NCI-H460 (cell line): ENCODE measurements at regions not wholly inside any gene's neighbourhood (a gene's known extent, or its start where the extent isn't known, plus 50 kb on each side); places are given as distances from the start of the nearest gene placed in this dataset.
"Not testable (repeated sequence)": the region's sequence is repeated elsewhere in the genome, so short reads cannot be mapped to it uniquely, and the experiment has no call there.

Source experiments
- DNase-seq: peaks from one replicate; pipeline ENCODE4 v3.0.0-alpha.2; 2016; ENCODE audit warnings: low read depth; ENCODE audit errors: extremely low read depth

DNA sequence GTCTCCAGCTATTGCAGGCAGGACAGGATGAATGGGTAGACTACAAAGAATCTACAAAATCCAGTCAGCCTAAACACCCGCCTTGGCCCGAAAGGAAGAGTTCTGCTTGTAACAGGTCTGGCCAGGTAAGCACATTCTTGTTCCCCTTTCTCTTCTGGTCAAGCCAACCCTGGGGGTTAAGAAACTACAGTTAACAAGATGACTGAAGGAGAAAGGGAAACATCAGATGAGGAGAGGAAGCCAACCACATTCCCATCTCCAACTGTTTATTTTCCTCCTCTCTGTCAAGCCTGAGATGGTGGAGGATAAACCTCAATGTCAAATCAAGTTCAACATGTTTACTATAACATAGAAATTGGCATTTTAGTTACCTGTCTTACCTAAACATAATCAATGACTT, 198.9 kb downstream of the IPMK start:
- DNase-seq = no peak

DNA sequence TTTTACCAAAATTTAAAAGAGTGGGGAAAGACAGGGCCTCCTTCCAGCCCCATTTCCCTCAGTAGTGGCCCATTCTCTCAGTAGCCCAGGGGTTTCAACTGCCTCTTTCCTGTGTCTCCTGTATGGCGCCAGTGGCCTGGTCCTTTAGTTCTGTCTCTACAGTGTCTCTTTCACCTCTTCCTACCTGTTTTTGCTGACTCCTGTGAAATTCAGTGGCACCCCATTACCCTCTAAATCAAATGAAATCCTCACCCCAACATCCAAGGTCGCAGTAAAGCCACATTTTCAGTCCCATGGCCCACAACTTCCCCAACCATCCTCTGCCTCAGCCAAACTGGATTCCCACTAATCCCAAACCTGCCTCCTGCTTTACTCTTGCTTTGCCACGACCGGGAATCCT, 200.7 kb downstream of the IPMK start:
- no peak for DNase-seq

DNA sequence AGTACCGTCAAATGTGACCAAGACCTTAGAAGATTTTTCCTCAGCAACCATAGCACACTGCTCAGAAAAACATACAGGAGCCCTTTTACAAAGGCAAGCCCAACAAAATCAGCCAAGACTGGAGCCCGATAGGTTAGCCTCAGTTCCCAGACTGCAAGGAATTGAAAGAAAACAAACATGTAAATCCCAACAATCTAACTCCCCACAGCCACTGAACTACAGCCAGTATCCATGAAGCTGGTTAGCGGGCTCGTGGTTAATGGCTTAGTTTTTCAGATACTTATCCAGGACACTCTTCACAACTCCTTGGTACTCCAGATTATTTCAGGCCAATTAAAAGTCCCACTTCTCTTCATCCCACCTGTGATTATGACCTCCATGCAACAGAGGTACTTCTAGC, 201.6 kb downstream of the IPMK start:
- no peak for DNase-seq

DNA sequence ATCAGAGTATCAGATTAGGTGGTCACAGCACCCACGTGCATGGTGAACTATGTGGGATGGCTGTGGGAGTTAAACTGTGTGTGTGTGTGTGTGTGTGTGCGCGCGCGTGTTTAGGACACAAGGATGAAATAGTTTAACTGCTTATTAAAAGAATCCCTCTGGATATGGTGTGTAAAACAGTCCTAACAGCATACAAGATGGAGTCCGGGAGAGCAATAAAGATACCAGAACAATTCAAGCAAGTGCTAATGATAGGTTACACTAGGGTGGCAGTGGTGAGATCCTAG, 202.2 kb downstream of the IPMK start:
- DNase-seq = no peak

GRCh38 chr10:58064714-58065528, 202.8 kb downstream of the IPMK start:
- peak; percentile 55 for DNase-seq

DNA sequence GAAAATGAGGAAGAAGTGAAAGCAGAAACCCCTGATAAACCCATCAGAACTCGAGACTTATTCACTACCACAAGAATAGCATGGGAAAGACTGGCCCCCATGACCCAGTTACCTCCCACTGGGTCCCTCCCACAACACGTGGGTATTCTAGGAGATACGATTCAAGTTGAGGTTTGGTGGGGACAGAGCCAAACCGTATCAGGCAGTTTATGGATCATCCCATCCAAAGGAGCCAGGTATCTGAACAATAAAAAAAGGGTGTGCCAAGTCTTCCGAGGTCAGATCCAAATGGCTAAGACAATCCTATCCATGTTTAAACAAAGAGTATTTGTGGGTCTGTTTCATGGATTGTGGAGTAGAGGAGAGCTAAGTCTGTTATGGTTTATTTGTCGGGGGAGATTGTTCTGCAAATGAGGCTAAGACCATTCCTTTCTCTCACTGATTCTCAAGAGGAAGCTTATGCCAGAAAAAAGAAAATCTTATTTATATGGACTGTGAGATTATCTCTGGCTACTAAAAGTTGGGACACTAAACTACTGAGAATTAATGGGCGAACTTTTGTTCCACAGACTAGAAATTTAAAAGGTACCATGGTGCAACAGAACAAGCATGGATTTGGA, 203.7 kb downstream of the IPMK start:
- no peak for DNase-seq

DNA sequence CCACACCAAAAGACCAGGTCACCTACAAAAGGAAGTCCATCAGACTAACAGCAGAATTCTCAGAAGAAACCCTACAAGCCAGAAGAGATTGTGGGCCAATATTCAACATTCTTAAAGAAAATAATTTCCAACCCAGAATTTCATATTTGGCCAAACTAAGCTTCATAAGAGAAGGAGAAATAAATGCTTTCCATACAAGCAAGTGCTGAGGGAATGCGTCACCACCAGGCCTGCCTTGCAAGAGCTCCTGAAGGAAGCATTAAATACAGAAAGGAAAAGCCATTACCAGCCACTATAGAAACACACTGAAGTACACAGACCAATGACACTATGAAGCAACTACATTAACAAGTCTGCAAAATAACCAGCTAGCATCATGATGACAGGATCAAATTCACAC, 209.0 kb downstream of the IPMK start:
- not testable (repeated sequence) for DNase-seq

DNA sequence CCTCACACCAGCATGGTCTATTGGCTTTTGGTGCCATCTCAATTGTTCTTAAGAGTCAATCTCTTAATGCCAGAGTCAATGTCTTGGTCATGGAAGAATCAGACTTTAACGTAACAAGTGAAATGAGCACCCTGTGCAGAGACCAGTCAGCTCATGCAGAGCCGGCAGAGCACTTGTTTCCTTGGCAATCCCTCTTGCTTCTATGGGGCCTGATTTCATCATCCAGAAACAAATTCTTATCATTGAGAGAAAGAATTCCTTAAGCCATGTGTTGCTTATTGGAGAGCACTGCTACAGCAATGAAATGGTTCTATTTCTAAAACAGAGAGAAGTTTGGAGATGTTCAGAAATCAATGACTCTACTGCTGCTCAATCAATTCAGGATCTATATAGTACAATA, 212.8 kb downstream of the IPMK start:
- DNase-seq = no peak

DNA sequence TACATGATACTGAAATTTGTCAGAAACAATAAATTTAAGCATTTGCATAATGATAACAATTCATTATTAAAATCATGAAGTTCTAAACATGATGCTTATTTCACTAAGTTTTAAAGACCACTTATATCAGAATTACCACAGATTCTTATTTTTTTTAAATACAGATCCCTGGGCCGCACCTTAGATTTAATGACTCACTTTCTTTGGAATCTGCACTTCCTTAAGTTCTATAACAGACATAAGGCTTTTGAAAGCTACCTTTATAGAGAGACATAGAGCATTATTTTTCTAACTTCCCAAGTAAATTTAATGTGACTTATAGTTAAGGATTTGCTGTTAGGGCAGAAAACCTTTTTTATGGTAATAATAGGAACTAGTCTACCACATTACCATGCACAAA, 214.9 kb downstream of the IPMK start:
- DNase-seq = no peak

DNA sequence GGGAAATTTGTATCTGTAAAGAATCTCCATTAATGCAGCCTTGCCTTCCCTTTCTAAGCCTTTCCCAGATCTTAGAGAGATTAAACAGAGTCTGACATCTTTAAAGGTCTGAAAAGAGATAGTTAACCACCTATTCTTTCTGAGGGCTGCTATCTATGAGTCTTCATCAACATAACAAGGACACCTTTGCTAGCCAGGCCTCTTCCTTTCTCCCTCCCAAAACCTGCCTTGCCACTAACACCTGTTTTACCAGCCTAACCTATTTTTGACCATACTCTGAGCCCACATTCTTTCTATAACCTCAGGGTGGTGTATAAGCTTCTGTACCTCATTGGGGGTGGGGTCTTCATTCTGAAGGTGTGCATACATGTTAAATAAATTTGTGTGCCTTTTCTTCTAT, 217.1 kb downstream of the IPMK start:
- DNase-seq = no peak

GRCh38 chr10:58048936-58049335, 218.8 kb downstream of the IPMK start:
- no peak for DNase-seq

GRCh38 chr10:58044072-58044471, 223.6 kb downstream of the IPMK start:
- no peak for DNase-seq

GRCh38 chr10:58041901-58042300, 225.8 kb downstream of the IPMK start:
- DNase-seq = no peak

- DNase-seq = no peak
Measured at GRCh38 chr10:58030208-58030607, 237.5 kb downstream of the IPMK start.

- no peak for DNase-seq
Measured at GRCh38 chr10:58028597-58029366, 238.9 kb downstream of the IPMK start.

DNA sequence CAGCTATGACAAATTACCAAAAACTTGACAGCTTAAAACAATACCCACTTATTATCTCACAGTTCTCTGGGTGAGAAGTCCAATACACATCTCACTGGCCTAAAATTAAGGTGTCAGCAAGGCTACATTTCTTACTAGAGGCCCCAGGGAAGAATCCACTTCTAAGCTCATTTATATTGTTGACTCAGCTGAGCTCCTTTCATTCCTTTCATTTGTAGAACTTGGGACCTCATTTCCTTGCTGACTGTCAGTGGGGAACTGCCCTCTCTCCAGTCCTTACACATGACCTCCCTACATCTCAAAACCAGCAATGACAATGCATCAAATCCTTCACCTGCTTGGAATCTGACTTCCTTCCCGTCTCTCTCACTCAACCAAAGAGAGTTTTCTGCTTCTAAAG, 240.3 kb downstream of the IPMK start:
- no peak for DNase-seq

DNA sequence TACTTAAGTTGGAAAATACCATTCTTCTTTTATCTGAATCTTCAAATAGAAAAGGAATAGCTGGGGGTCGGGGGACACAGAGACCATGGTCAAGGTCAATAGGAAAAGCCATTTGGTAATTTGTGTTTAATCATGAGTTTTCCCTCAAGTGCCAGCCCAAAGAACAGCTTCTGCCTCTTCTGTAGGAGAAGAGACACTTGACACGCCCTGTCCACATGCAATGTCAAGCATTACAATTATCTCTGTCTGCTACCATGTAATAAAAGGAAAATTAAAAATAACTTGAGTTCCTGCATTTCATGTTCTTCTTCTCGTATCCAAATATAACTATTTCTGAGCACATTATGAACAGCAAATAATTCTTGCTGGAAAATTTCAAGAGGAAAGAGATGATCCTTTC, 241.7 kb downstream of the IPMK start:
- DNase-seq = no peak

DNA sequence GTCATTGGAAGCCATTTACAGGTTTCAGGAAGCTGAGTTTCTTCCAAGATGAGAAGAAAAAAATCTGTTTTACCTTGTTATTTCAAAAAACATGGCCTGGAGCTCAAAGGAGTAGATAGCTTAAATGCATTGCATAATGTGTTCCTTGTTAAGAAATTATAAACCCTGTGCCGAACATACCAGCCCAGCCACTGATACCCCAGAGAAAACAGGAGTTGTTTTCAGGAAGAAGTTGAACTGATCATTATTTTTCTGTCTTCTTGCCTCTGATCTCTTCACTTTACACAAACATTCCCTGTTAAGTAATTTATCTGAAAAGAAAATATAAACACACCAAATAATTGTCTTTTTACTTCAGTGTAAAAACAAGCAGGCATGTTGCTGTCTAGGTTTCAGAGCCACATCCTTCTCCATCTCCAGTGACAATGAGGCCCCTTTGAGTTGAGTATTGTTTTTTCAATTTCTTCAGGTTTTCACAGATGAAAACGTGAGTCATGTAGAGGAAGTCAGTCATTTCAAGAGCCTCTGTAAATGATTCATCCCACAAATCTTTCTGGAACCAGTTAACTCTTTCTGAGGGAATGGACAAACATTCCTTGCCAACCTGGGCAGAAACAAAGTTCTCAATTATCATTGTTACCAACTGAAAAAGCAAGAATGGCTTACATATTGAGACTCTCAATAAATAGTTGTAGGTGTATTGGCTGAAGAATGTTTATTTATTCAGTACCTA, 244.2 kb downstream of the IPMK start:
- DNase-seq = peak; percentile 19

- no peak for DNase-seq
Measured at GRCh38 chr10:58019863-58020537, 247.7 kb downstream of the IPMK start.

DNA sequence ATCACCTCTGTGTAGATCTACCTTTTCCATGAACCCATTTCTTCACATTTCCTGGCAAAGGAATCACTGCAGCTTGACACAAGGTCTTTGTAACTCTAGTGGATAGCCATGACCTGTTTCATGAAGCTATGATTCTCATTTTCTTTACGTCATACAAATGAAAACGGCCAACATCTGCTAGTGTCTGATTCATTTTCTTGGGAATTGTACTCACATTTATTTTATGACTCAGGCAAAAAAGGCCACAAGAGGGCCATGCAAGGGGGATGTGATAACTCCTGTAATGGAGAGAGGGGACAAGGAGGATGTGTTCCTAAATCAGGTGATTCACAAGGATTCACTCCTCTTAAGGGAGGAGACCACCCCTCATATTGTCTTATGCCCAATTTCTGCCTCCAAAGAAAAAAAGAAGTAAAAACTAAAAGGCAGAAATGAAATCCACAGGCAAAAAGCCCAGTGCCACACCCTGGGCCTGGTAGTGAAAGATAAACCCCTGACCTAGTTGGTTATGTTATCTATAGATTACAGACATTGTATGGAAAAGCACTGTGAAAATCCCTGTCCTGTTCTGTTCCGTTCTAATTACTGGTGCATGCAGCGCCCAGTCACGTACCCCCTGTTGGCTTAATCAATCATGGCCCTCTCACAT, 249.9 kb downstream of the IPMK start:
- DNase-seq = no peak
